Endodermal cell (in vitro differentiated cells): ENCODE measurements at regions not wholly inside any gene's neighbourhood (a gene's known extent, or its start where the extent isn't known, plus 50 kb on each side); places are given as distances from the start of the nearest gene placed in this dataset.

Source experiments
- DNase-seq: peaks from one replicate; pipeline ENCODE4 v3.0.0-alpha.2; 2017
- H3K27ac ChIP-seq: 2 replicates; pipeline ENCODE4 v1.5.1; 2013; ENCODE audit warnings: mild to moderate bottlenecking, low read depth, low read length, moderate library complexity
- H3K27me3 ChIP-seq: 2 replicates; pipeline ENCODE4 v1.6.1; 2013; ENCODE audit warnings: mild to moderate bottlenecking, low read length, moderate library complexity; ENCODE audit not compliant: insufficient read depth, control insufficient read depth, poor library complexity, severe bottlenecking
- H3K36me3 ChIP-seq: 2 replicates; pipeline ENCODE4 v1.7.0; 2013; ENCODE audit warnings: mild to moderate bottlenecking, low read length, moderate library complexity; ENCODE audit not compliant: control insufficient read depth, insufficient read depth
- H3K4me1 ChIP-seq: one replicate; pipeline ENCODE4 v1.7.0; 2013; ENCODE audit warnings: low read length; ENCODE audit not compliant: control insufficient read depth, insufficient read depth
- H3K4me3 ChIP-seq: 2 replicates; pipeline ENCODE4 v1.5.1; 2013; ENCODE audit warnings: mild to moderate bottlenecking, low read length, moderate library complexity
- H3K9ac ChIP-seq: 2 replicates; pipeline ENCODE4 v1.6.1; 2013; ENCODE audit warnings: mild to moderate bottlenecking, low read length, moderate library complexity; ENCODE audit not compliant: poor library complexity, severe bottlenecking; ENCODE audit errors: extremely low read depth
- H3K9me3 ChIP-seq: 2 replicates; pipeline ENCODE4 v1.6.1; 2013; ENCODE audit warnings: mild to moderate bottlenecking, low read length, moderate library complexity; ENCODE audit not compliant: control insufficient read depth
- H3K27ac Mint-ChIP-seq: 2 replicates; pipeline ENCODE4 v1.8.0; 2020; ENCODE audit warnings: mixed read lengths
- H3K27me3 Mint-ChIP-seq: 2 replicates; pipeline ENCODE4 v1.8.0; 2021; ENCODE audit warnings: mild to moderate bottlenecking, mixed read lengths; ENCODE audit not compliant: insufficient read depth
- H3K36me3 Mint-ChIP-seq: 2 replicates; pipeline ENCODE4 v1.8.0; 2020; ENCODE audit warnings: low read depth, mixed read lengths
- H3K4me1 Mint-ChIP-seq: 2 replicates; pipeline ENCODE4 v1.8.0; 2020; ENCODE audit warnings: mixed read lengths
- H3K4me3 Mint-ChIP-seq: 2 replicates; pipeline ENCODE4 v1.8.0; 2020; ENCODE audit warnings: mild to moderate bottlenecking, moderate library complexity, mixed read lengths
- H3K9me3 Mint-ChIP-seq: 2 replicates; pipeline ENCODE4 v1.8.0; 2020; ENCODE audit warnings: mild to moderate bottlenecking, mixed read lengths
- whole genome bisulfite sequencing, 2 experiments: methylation state at CpG; one replicate each; pipeline versions ENCODE4 v1.1.5 to v1.1.7; 2013; ENCODE audit warnings: missing lambda C conversion rate in 2 of 2, mixed read lengths in 1 of 2; ENCODE audit not compliant: insufficient coverage in 1 of 2, insufficient read length in 1 of 2; 5-methylcytosine and 5-hydroxymethylcytosine counted together
- TF ChIP-seq, protein P1 (sequence below): fragments of 200-600 bp; sonication (generic); conservative IDR thresholded peaks from 2 replicates; pipeline ENCODE4 v1.5.0; 2021; ENCODE audit warnings: antibody characterized with exemption, mild to moderate bottlenecking

DNA sequence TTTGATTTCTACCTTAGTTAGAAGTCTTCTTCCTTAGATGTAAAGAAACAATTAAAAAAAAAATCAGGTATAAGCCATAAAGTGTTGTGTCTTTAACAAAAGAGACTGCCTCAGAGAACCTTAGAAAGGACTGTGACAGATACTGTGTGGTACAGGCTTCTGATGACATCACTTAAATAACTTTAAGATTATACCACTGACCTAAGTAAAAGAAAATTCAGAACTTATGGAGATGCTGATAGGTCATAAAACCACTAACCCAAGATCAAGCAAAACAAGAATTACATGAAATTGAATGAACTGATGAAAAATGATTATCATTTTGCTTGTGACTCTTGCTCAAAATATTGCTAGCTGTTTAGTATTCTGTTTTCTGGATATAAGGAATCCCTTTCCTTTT, 220.8 kb downstream of the NRIP1 start:
- H3K27ac ChIP-seq: no peak overlapping the region
- TF ChIP-seq, protein P1, sequence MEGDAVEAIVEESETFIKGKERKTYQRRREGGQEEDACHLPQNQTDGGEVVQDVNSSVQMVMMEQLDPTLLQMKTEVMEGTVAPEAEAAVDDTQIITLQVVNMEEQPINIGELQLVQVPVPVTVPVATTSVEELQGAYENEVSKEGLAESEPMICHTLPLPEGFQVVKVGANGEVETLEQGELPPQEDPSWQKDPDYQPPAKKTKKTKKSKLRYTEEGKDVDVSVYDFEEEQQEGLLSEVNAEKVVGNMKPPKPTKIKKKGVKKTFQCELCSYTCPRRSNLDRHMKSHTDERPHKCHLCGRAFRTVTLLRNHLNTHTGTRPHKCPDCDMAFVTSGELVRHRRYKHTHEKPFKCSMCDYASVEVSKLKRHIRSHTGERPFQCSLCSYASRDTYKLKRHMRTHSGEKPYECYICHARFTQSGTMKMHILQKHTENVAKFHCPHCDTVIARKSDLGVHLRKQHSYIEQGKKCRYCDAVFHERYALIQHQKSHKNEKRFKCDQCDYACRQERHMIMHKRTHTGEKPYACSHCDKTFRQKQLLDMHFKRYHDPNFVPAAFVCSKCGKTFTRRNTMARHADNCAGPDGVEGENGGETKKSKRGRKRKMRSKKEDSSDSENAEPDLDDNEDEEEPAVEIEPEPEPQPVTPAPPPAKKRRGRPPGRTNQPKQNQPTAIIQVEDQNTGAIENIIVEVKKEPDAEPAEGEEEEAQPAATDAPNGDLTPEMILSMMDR: no peak
- H3K9me3 ChIP-seq: peaks cover 20% of the 10 kb centered on the region
- no peak overlapping the region for H3K4me3 ChIP-seq
- Mint-ChIP-seq H3K9me3 (peaks cover 47% of the 10 kb centered on the region), H3K36me3 (peaks cover 7% of the 10 kb centered on the region), H3K4me3 (no peak overlapping the region), H3K4me1 (peaks cover 8% of the 10 kb centered on the region), H3K27me3 (no peaks in the 10 kb centered on the region), H3K27ac (no peak overlapping the region)
- no peak for DNase-seq
- no peaks in the 10 kb centered on the region for H3K4me1 ChIP-seq
- no peaks in the 10 kb centered on the region for H3K27me3 ChIP-seq
- H3K9ac ChIP-seq: no peak overlapping the region
- H3K36me3 ChIP-seq: no peaks in the 10 kb centered on the region

DNA sequence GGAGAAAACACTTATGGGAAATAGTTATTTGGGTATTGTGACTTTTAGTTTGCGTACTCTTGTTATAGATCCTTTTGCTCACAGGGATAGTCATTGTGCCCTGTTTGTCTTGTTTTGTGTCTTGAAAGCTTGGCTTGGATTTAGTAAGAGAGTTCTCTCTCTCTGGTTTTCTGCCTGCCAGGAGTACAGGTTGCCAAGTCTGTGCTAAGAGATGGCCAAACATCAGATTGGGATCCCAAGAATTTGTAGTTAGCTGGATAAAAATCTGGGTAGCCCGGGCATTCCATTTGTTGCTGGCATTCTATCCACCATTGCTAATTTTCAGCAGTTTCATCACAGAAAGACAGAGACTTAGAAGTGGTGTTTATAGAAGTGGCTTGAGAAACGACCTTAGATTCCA, 222.2 kb downstream of the NRIP1 start:
- WGBS, 2 experiments: 92% methylated on average over 2 to 3 of the region's 3 CpGs
- Histone ChIP-seq H3K4me3 (no peak overlapping the region), H3K27ac (no peak overlapping the region), H3K9me3 (peaks cover 20% of the 10 kb centered on the region), H3K9ac (no peak overlapping the region), H3K36me3 (no peaks in the 10 kb centered on the region), H3K27me3 (no peaks in the 10 kb centered on the region), H3K4me1 (no peaks in the 10 kb centered on the region)
- H3K4me1 Mint-ChIP-seq: peaks cover 9% of the 10 kb centered on the region
- no peak overlapping the region for H3K27ac Mint-ChIP-seq
- peaks cover 7% of the 10 kb centered on the region for H3K36me3 Mint-ChIP-seq
- DNase-seq: no peak
- TF ChIP-seq, protein P1: no peak
- H3K4me3 Mint-ChIP-seq: no peak overlapping the region
- peaks cover 47% of the 10 kb centered on the region for H3K9me3 Mint-ChIP-seq
- no peaks in the 10 kb centered on the region for H3K27me3 Mint-ChIP-seq

DNA sequence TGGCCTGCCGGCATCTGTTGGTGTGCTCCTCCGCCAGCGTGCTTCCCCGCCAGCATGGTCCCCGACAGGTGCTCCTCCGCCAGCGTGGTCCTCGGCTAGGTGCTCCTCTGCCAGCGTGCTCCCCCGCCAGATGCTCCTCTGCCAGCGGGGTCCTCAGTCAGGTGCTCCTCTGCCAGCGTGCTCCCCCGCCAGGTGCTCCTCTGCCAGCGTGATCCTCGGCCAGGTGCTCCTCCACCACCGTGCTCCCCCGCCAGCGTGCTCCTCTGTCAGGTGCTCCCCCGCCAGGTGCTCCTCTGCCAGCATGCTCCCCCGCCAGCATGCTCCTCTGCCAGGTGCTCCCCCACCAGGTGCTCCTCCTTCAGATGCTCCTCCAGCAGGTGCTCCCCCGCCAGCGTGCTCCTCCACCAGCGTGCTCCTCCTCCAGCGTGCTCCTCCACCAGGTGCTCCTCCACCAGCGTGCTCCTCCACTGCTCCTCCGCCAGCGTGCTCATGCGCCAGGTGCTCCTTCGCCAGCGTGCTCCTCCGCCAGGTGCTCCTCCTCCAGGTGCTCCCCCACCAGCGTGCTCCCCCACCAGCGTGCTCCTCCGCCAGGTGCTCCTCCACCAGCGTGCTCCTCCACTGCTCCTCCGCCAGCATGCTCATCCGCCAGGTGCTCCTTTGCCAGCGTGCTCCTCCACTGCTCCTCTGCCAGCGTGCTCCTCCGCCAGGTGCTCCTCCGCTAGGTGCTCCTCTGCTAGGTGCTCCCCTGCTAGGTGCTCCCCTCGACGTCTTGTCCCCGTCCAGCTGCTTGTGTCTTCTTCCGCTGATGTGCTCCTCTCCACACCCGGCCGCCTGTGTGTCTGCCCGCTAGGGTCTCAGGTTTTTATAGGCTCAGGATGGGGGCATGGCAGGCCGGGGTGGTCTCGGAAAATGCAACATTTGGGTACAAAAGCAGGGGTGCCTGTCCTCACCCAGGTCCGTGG, 223.0 kb downstream of the NRIP1 start:
- H3K9me3 Mint-ChIP-seq: peaks cover 43% of the 10 kb centered on the region
- TF ChIP-seq, protein P1: no peak
- no peak overlapping the region for H3K4me3 ChIP-seq
- H3K27ac ChIP-seq: no peak overlapping the region
- peaks cover 9% of the 10 kb centered on the region for H3K4me1 Mint-ChIP-seq
- peaks cover 19% of the 10 kb centered on the region for H3K9me3 ChIP-seq
- no peak for DNase-seq
- WGBS, 2 experiments: 95 to 98% methylated on average over 22 to 51 of the region's 51 CpGs
- no peak overlapping the region for H3K27ac Mint-ChIP-seq
- H3K27me3 ChIP-seq: no peaks in the 10 kb centered on the region
- no peaks in the 10 kb centered on the region for H3K27me3 Mint-ChIP-seq
- no peak overlapping the region for H3K9ac ChIP-seq
- peaks cover 7% of the 10 kb centered on the region for H3K36me3 Mint-ChIP-seq
- no peaks in the 10 kb centered on the region for H3K36me3 ChIP-seq
- no peak overlapping the region for H3K4me3 Mint-ChIP-seq
- H3K4me1 ChIP-seq: no peaks in the 10 kb centered on the region
